ENCODE measurements at regions not wholly inside any gene's neighbourhood (a gene's known extent, or its start where the extent isn't known, plus 50 kb on each side); places are given as distances from the start of the nearest gene placed in this dataset.

- no peak overlapping the region for H3K4me3 ChIP-seq (ENCODE audit: low read depth, low read length)
- TF ChIP-seq, protein P1, sequence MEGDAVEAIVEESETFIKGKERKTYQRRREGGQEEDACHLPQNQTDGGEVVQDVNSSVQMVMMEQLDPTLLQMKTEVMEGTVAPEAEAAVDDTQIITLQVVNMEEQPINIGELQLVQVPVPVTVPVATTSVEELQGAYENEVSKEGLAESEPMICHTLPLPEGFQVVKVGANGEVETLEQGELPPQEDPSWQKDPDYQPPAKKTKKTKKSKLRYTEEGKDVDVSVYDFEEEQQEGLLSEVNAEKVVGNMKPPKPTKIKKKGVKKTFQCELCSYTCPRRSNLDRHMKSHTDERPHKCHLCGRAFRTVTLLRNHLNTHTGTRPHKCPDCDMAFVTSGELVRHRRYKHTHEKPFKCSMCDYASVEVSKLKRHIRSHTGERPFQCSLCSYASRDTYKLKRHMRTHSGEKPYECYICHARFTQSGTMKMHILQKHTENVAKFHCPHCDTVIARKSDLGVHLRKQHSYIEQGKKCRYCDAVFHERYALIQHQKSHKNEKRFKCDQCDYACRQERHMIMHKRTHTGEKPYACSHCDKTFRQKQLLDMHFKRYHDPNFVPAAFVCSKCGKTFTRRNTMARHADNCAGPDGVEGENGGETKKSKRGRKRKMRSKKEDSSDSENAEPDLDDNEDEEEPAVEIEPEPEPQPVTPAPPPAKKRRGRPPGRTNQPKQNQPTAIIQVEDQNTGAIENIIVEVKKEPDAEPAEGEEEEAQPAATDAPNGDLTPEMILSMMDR (IDR thresholded peaks at IDR 0.05; ENCODE audit: low read depth, low read length), result no peak
These were observed 67.4 kb upstream of the BHLHE23 start for GRCh38 chr20:63074182-63074581.

GRCh38 chr20:63073738-63074065 is 66.9 kb upstream of the BHLHE23 start:
- TF ChIP-seq, protein P1 (IDR thresholded peaks at IDR 0.05; ENCODE audit: low read depth, low read length), result no peak
- H3K4me3 ChIP-seq (ENCODE audit: low read depth, low read length), result no peak overlapping the region

DNA sequence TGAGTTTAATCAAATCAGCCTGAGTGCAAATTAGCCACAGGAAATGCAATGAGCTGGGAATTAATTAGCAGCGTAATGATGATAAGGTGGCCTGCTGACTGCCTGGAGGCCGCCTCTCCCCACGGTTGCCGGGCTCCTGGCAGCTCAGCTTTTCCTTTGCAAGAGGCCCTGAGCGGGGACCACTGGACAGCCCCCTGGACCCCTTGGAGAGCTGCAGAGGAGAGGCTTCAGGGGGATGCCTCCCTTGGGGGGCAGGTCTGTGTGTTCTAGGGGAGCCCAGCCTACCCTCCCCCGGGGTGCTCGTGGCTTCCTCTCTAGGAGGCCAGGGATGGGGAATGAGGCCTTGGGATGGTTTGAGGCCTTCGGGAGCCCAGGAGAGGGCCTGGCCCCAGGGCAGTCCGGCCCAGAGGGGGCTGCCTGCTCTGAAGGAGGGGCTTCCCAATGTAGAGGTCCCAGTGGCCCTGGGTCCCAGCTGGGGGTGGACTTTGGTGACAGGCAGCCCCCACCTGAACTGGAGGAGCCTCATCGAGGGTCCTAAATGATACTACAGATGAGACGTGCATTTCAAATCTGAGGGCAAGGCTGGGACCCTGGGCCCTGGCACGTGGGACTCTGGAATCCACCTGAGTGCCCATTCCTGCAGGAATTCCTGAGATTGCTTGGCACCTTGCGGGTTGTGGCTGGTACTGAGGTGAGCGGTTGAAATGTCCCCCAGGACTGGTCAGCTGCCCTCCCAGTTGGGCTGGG is 66.4 kb upstream of the BHLHE23 start:
- H3K4me3 ChIP-seq (ENCODE audit: low read depth, low read length), result no peak overlapping the region
- TF ChIP-seq, protein P1 (IDR thresholded peaks at IDR 0.05; ENCODE audit: low read depth, low read length), result no peak

GRCh38 chr20:63072231-63072791 is 65.5 kb upstream of the BHLHE23 start:
- no peak overlapping the region for H3K4me3 ChIP-seq (ENCODE audit: low read depth, low read length)
- TF ChIP-seq, protein P1 (IDR thresholded peaks at IDR 0.05; ENCODE audit: low read depth, low read length), result no peak

DNA sequence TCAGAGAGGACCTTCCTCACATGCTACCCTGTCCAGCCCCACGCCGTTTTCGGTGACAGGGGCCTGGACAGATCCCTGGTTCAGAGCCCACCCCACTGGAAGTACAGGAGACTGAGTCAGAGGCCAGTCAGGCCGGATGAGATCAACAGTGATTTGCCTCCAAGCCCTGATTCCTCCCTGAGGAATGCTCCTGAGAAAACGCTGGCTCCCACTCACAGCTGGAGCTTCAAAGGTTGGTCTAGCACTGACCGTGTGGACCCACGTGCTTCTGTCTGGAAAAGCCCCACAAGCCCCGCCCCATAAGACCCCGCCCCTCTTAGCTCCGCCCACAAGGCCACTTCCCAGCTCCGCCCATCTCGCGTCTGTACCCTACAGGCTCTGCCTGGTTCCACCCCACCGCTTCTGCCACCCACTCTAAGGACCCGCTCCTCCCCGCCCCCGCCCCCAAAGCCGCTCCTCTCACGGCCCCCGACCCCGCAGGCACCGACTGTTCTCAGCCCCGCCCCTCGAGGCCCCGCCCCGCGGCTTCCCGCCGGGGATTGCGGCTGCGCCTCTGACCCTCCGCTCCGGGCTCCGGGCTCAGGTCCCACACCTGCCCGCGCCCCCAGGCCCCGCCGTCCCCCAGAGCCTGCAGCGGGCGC is 64.9 kb upstream of the BHLHE23 start:
- no peak overlapping the region for H3K4me3 ChIP-seq (ENCODE audit: low read depth, low read length)
- TF ChIP-seq, protein P1 (IDR thresholded peaks at IDR 0.05; ENCODE audit: low read depth, low read length), result no peak

DNA sequence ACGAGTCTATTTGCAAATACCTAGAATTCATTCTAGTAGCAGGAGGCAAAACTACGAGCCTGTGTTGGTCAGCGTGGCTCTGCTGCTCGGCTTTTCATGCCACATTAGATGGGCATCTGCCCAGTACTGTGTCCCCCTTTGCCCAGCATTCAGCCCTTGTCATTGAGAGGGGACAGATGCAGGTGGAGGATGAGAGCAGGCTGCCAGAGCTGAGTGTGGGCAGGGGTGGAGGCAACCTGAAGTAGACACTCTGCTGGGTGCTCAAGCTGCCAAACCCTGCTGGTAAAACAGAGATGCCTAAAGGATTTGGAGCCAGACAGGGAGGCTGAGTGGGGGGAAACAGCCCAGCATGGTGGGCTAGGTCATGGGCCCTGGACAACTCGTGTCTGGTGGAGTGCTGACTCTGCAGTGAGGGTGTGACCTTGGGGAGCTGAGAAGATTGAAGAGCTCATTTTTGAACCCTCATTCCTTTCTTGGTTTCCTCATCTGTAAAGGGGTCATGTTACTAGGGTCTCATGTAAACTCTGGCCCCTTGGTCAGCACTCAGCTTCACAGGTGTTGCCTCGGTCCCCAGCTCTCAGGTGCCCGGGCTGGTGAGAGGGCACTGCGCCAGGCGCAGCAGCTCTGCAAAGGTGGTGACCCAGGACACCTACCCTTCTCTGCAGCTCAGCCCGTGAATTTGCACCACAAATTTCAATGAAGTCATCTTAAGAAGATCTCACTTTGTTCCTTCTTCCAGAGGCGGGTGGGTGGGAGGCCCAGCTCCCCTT is 64.2 kb upstream of the BHLHE23 start:
- no peak overlapping the region for H3K4me3 ChIP-seq (ENCODE audit: low read depth, low read length)
- TF ChIP-seq, protein P1 (IDR thresholded peaks at IDR 0.05; ENCODE audit: low read depth, low read length), result no peak

GRCh38 chr20:63070301-63070625 is 63.5 kb upstream of the BHLHE23 start:
- TF ChIP-seq, protein P1 (IDR thresholded peaks at IDR 0.05; ENCODE audit: low read depth, low read length), result no peak
- no peak overlapping the region for H3K4me3 ChIP-seq (ENCODE audit: low read depth, low read length)
